ENCODE measurements at regions not wholly inside any gene's neighbourhood (a gene's known extent, or its start where the extent isn't known, plus 50 kb on each side); places are given as distances from the start of the nearest gene placed in this dataset.
A peak's percentile ranks its signal among the peaks of the same experiment; 100 is the strongest.

DNA sequence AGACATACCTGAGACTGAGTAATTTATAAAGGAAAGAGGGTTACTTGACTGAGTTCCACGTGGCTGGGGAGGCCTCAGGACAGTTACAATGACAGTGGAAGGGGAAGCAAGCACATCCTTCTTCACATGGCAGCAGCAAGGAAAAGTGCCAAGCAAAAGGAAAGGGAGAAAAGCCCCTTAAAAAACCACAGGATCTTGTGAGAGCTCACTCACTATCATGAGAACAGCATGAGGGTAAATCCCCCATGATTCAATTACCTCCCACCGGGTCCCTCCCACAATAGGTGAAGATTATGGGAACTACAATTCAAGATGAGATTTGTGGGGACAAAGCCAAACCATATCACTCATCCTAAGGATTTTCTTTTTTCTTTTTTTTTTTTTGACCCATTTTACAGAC is 177.8 kb upstream of the EEA1 start:
- no peak for DNase-seq

DNA sequence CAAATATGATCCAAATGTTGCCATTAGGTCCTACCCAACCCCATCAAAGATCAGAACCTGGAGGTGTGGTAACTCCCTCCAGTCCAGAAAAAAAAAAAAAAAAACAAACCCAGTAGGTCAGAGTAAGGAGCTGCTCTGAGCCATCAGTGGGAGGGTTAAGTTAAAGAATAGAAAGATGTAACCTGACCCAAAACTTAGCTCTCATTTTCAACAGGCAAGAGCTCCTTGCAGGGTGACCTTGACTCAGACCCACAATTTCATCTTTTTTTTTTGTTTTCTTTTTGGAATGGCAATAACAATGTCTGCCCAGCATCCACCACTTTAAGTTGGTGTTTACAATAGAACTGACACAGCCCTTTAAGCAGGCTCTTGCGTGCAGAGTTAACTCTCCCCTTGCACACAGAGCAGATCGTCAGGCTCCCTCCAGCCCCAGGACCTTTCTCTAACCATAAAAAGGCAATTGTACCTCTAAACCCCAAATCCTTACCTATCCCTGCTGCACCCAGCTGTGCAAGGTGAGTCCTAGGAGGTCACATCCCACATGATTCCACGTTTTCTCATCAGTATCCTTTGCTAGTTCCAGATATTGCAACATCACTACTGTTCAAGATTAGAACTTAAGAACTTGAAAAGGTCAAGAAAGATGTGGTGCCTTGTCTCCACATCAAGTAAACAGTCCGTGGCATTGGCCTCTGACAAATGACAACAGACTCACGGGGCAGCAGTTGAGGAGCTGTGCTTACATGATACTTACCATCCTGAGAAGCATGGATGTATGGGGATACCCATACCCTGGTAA is 178.6 kb upstream of the EEA1 start:
- no peak for DNase-seq

DNA sequence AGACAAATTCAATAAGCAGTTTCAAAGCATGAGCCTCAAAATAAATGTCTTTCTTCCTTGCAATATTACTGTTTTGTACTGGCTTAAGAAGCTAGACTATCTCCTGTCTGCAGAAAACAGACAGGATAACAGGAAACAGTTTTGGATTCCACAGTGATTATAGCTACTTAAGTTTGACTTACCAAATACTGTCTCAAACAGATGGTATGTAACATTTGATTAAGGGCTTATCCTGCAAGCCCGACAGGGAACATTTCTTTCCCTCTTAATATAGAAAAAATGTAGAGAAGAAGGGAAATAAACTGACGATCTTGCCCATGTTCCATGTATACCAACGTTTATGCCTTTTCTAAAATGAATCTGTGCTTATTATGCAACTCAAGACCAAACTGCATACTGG is 179.9 kb upstream of the EEA1 start:
- DNase-seq = no peak

DNA sequence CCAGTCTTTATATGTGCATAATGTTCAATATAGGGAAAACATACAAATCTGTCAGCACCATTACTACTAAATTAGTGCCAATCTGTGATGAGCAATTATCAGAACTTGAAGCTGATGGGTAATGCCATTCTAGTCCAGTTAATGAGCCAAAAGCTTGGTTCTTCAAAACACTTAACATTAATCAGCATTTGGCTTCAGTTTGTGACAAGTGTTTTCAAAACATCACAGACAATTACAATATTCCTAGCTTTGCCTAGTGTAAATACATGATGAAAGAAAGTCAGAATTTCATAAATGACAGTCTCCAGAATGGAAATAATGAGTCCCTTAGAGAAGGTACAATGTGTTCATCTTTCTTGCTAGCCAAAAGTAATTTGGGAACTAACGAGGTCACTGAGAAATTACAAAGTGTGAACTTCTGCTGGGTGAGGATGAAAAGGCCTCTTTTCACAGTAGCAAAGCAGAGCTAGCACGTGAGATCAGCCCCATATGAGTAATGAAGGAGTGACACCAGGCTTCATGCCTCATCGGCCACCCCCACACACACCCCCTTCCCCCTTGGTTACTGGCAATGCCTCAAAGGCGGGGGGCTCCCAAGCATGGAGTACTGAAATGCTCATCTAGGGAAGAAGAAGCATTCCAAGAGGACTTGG is 180.6 kb upstream of the EEA1 start:
- no peak for DNase-seq

DNA sequence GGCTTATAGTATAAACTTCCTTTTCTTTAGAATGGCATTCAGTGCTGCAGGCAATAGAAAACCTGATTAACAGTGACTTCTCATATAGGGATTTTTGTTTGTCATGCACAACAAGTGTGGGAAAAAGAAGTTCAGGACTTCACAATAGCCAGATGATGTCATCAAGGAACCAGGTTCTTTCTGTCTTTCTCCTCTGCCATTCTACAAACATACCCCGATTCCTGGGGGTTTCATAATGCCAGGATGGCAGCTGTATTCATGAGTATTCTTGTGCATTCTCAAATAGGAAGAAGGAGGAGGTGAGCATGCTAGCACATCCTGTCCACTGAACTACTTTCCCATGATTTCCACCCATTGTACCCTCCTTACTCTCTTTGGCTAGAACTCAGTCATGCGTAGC is 182.7 kb upstream of the EEA1 start:
- DNase-seq = no peak

DNA sequence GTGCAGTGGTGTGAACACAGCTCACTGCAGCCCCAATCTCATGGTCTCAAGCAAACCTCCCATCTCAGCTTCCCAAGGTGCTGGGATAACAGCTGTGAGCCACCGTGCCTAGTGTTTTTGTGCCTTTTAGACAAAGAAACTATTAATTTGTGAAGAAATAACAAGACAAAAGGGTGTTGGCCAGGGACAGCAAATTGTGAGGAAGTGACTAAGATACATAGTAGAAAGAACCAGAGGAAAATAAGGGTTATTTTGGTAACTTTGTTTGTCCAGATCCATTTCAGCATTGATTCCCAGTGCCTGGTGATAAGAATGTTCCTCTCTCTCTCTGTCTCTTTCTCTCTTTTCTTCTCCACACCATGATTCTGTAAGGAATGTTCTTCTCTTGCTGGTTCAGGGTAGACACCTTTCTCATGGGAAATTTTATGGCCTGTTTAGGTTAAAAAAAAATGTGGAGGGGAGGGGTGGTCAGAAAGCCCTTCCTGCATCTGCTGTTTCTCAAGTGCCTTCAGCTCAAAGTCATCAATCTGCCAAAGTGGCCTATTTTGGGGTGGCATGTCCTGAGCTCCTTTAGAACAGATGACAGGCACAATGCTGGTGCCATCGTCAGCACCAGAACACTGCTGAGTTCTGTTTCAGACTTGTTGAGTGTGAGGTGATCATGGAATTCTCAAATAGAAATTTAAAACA is 184.4 kb upstream of the EEA1 start:
- no peak for DNase-seq

DNA sequence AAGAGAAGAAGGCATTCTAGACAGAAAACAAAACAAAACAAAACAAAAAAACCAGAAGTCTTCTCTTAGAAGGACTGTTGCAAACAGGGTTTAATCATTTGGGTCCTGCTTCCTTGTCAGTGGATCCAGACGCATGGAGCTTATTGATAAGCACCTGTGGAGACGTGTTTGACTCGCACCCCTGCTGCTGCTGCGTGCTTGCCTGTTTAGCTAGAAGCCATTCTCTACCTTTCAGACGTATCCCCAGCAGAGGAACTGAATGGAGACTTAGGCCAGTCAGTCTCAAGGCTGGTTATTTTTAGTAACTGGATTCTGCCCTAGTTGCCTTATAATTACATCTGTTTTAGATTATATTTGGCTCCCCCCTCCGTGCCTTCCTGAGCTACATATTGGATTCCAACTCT is 186.1 kb upstream of the EEA1 start:
- peak; percentile 86 for DNase-seq

DNA sequence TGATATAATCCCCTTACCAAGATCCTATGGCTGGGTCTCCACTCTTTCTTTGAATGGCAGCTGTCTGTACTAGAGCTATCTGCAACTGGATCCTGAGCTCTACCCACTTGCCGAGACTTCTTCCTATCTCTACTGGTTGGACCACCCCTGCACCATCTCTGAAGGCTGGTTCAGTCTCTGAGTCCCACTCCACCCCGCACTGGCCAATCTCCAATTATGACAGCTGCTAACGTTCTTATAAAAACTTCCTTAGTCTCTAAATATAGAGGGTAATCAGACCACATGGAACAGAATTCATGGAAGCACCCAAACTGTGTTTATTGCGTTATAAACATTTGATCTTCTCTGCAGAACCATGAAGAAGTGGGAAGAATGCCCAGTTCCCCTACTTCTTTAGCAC is 186.6 kb upstream of the EEA1 start:
- peak; percentile 62 for DNase-seq

DNA sequence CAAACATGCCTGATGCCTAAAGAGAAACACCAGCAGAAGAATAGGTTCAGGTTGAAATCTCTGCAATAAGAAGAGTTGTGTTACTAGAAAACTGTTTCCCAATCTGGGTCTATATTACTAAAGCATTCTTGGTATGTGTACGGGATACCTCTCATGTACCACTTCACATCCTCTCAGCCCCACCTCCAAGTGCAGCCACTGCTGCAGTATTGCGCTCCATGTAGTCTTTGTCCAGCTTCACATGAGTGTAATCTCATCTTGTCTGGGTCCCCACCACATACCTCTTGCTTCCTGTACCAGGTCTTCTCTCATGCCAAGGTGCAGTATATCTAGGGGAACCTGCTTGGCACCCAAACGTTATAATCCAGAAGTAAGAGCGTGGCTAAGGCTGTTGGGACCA is 187.5 kb upstream of the EEA1 start:
- no peak for DNase-seq

DNA sequence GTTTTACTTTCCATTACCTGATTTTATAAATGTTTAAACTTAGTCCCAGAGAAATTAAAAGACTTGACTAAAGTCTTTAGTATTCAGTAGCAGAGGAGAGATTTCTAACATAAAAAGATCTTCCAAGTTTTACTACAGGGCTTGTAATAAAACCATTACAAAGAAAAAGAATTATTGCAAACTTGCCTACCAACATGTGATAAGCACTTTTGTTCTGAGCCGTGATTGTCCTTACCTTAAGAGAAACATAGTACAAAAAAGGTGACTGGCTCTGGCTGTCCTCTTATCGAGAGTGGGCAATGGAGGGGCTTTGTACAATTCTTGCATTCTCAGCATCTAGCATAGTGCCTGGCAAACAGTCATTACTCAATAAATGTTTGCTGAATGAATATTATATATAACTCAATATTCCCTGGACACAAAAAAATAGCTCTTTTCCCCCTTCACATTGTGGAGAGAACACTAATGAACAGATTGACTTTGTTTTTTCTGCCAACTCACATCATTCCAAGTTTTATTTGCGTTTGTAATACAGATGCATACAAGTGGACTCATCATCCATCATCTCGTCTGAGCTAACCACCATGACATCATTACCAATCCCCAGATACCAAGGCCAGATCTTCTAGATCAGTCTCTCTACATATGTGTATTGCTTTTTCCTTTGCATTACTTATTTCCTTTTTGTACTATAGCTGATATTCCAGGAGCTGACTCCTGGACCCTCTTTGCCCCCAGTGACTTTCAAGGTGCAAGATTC is 192.8 kb upstream of the EEA1 start:
- DNase-seq = no peak

DNA sequence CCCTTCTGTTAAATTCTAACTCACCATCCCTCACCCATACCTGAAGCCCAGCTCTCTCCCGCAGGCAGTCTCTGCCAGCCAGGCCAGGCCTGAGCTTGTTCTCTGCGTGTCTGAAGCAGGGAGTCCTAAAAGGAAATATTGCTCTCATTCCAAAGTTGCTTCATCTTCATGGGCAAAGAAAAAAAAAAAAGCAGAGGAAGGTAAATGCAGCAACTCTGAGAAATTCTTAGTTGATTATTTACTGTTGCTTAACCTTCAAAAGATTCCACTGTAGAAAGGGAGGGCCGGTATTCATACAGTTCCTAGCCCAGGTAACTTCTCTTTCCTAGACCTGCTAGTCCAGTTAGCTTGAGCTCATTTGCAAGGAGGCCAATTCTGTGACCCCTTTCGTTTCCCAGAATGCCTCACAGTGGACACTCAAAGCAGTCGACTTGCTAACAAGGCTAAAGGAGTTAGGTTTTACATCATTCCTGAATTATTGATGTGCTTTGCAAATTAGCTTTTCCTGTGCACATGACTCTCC is 193.5 kb upstream of the EEA1 start:
- DNase-seq = no peak

DNA sequence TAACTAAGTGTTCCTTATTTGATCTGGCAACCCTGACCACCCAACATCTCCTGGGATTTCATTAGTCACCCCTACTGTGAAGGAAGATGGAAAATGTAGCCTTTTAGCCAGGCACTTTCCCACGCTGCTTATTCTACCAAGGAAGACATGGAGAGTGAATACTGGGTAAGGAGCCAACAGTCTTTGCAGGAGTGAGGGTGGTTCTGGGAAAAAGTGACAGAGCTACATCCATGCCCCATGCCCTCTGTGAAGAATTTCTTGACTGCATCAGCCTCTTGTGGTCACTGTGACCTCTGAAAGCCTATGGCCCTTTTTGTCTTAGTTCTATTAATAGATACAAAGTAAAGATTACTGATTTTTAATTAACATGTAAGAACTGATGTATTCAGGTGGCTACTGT is 196.0 kb upstream of the EEA1 start:
- no peak for DNase-seq

DNA sequence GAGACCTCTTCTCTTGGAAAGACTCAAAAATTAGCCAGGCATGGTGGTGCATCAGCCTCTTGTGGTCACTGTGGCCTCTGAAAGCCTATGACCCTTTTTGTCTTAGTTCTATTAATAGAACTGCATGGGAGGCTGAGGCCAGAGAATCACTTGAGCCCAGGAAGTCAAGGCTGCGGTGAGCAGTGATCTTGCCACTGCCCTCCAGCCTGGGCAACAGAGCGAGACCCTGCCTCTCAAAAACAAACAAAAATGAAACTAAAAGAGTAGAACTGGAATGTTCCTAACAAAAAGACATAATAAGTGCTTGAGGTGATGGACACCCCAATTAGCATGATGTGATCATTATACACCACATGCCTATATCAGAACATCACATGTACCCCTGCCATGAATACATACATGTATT is 197.0 kb upstream of the EEA1 start:
- no peak for DNase-seq

DNA sequence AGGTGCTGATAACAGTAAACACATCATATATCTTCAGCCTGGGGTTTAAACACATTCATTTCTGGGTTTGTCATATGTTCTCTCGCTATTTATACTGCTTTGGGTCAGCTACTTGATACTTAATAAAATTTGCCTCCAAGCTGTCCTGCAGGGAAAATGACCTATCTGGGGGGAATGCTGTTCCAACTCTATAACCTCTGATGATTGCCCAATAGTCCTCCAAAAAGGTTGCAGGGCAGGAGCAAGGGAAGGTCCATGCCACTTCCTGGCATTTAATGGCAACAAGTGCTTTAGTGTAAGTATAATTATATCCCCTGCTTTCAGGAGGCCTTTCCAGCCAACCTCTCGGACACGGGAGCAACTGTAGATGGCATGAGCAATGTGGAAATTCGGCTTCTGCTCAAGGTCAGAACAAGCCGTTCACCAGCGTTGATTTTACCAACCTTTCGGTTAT is 198.0 kb upstream of the EEA1 start:
- no peak for DNase-seq

DNA sequence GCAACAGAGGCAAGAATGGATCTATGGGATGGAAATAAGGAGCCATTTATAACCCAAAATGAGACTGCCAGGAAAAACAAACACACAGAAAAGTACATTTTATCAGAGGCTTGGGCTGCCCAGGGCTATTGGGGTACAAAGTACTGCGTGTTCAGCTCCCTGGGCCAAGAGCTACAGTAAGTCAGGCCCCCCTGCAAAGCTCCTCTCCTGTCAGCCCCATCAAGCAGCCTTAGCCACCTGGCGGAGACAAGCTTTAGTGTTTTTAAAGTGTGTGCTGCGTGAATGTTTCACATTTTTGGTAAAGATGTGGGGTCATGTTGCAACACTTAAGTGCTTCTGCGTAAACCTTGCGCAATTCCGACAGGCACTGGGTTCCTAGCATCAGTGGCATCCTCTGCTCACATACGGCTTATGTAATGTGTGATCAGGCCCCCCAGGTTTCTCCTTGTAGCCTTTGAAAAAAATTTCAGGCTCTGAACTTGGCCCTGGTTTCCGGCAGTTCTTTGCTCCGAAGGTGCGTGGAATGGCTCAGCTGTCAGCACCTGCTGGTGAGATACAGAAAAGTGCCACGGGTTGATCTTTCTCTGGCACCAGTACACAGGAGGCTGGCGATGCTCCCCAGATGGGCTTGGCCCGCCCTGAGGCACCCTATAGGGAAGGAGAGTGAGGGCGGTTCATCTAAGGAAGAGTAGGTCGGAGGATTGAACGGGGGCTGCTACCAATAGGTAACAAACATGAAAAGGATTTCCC is 198.7 kb upstream of the EEA1 start:
- no peak for DNase-seq

DNA sequence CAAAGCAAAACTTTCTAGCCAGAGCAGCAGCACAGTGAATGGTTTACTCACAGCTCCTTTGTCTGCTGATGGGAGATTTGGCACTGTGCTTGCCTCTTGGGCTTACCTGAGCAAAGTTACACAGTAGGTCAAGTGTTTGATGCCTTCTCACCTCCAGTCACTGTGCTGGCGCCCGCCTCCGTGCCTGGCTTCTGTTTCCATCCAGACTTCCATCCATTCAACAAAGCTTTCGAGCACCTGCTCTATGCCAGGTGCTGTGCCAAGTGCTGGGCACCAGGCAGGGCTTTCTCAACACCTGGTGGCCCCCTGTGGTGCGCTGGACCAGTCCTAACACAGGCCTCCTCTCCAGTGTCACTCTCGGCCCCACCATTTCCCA is 199.2 kb upstream of the EEA1 start:
- DNase-seq = no peak

DNA sequence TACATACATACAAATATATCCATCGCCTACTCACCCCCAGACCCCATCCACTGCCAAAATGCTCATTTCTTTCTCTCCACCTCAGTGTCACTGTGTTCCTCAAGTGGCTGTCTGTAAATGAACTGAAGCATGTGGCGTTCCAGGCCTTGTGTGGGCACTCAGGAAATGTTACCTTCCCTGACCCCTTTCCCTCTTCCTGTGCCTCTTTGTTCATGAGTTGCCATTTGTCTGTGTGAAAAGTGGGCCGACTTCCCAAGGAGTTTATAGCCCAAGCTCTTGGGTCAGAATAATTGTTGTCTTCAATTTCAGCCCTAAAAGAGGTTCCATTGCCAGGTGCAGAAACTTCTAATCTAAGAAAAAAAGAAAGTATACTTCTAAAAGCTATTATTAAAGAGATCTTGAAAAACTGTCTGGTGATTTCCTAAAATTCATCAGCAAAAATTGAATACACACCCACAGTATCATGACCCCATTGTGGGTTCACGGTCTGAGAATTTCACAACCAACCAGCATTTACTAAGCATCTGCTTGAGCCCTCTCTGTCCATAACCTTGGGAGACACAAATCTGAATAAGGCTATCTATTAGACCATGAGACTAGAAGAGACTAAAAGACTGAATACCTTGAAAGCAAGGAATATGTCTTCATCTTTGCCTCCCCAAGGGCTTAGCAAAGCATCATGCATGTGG is 201.4 kb upstream of the EEA1 start:
- no peak for DNase-seq

DNA sequence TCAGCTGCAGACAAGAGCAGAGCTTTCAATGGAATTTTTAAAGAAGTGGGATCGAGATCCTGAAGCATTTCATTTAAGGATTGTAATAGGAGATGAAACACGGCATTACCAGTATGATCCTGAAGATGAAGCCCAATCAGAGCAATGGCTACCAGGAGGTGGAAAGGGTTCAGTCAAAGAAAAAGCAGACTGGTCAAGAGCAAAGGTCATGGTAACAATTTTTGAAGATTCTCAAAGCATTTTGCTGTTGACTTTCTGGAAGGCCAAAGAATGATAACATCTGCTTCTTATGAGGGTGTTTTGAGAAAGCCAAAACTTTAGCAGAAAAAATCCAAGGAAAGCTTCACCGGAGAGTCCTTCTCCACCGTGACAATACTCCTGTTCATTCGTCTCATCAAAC is 204.3 kb upstream of the EEA1 start:
- no peak for DNase-seq

DNA sequence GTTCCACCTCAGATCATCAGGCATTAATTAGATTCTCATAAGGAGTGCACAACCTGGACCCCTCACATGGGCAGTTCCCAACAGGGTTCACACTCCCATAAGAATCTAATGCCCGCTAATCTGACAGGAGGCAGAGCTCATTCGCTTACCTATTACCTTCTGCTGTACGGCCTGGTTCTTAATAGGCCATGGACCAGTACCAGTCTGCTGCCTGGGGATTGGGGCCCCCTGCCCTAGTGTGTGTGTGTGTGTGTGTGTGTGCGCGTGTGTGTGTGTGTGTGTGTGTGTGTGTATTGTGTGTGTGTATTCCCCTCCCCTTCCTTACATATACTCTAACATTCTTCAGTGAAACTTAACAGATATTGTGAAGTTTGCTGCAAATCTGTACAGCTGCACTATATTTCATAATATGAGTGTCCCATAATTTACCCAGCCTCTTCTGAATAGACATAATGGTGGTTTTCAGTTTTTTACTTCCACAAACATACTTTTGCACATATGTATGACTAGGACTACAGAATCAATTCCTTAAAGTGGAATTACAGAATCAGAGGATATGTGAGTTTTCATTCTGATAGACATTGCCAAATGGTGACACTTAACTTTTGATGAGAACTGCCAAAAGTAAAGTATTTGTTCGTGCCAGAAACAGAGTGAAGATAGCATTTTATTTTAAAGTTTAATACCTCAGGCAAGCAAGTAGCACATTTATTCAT is 205.2 kb upstream of the EEA1 start:
- DNase-seq = no peak

DNA sequence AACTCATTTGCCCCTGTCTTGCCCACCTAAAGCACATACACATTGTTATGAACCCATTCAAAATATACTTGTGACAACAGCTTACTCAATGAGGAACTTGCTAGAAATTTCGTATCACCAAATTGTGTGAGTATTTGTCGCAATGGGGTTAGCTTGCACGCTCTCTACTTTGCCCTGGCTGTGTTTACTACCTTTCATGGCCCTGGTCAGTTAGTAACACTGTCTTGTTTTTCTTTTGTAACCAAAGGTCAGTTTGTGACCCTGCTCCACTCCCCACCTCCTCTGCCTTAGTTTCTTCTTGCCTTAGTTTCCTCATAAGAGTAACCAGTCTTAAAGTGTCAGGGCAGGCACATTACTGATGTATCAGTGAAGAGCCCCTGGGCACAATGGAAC is 205.8 kb upstream of the EEA1 start:
- no peak for DNase-seq

All from hematopoietic multipotent progenitor cell treated with erythropoietin and hydrocortisone succinate and interleukin-3 and kit ligand, for 8 days (in vitro differentiated cells).